HFFc6 (cell line): ENCODE measurements at regions not wholly inside any gene's neighbourhood (a gene's known extent, or its start where the extent isn't known, plus 50 kb on each side); places are given as distances from the start of the nearest gene placed in this dataset. TPM values are rescaled to one million over a fixed set of nuclear protein-coding genes. Genes with fewer than 3 reads are reported as not detected.
"Not testable (repeated sequence)": the region's sequence is repeated elsewhere in the genome, so short reads cannot be mapped to it uniquely, and the experiment has no call there.

Source experiments
- DNase-seq: peaks from one replicate; pipeline ENCODE4 v3.0.0-alpha.2; 2018
- H3K27ac Mint-ChIP-seq: 2 replicates; pipeline ENCODE4 v1.8.0; 2020; ENCODE audit warnings: mild to moderate bottlenecking, mixed read lengths
- H3K27me3 Mint-ChIP-seq: 2 replicates; pipeline ENCODE4 v1.8.0; 2021; ENCODE audit warnings: mild to moderate bottlenecking, moderate library complexity, mixed read lengths; ENCODE audit not compliant: insufficient read depth
- H3K36me3 Mint-ChIP-seq: 2 replicates; pipeline ENCODE4 v1.8.0; 2021; ENCODE audit warnings: low read depth, mixed read lengths
- H3K4me1 Mint-ChIP-seq: 2 replicates; pipeline ENCODE4 v1.8.0; 2020; ENCODE audit warnings: low read depth, mixed read lengths
- H3K4me3 Mint-ChIP-seq: 2 replicates; pipeline ENCODE4 v1.8.0; 2020; ENCODE audit warnings: mild to moderate bottlenecking, moderate library complexity, mixed read lengths
- H3K9me3 Mint-ChIP-seq: 2 replicates; pipeline ENCODE4 v1.8.0; 2020; ENCODE audit warnings: mild to moderate bottlenecking, mixed read lengths
- CTCF ChIP-seq: fragments of 200-600 bp; sonication (generic); IDR thresholded peaks from 2 replicates; pipeline ENCODE4 v1.5.0; 2021; ENCODE audit warnings: antibody characterized with exemption, mild to moderate bottlenecking
- microRNA-seq: library from miRNA; unstranded; fragments of <30 nt; microRNA quantifications from one replicate; pipeline ENCODE4, GENCODE V29; 2019

GRCh38 chr3:151537726-151538125, 76.9 kb upstream of the IGSF10 start:
- Mint-ChIP-seq H3K9me3 (no peaks in the 10 kb centered on the region), H3K36me3 (no peaks in the 10 kb centered on the region), H3K4me1 (peaks cover 5% of the 10 kb centered on the region; the same call in 1 of the 2 replicates), H3K4me3 (no peak overlapping the region), H3K27me3 (no peaks in the 10 kb centered on the region), H3K27ac (no peak overlapping the region)
- no peak for TF ChIP-seq CTCF
- no peak for DNase-seq

GRCh38 chr3:151526757-151527156, 65.9 kb upstream of the IGSF10 start:
- no peak for TF ChIP-seq CTCF
- Mint-ChIP-seq H3K27me3 (peaks cover 11% of the 10 kb centered on the region), H3K4me3 (no peak overlapping the region), H3K27ac (no peak overlapping the region), H3K36me3 (no peaks in the 10 kb centered on the region), H3K9me3 (no peaks in the 10 kb centered on the region), H3K4me1 (no peaks in the 10 kb centered on the region)
- no peak for DNase-seq

- no peaks in the 10 kb centered on the region for H3K4me1 Mint-ChIP-seq
- no peaks in the 10 kb centered on the region for H3K36me3 Mint-ChIP-seq
- peaks cover 4% of the 10 kb centered on the region; the same call in 1 of the 2 replicates for H3K9me3 Mint-ChIP-seq
- no peak for TF ChIP-seq CTCF
- no peak overlapping the region for H3K27ac Mint-ChIP-seq
- no peak overlapping the region for H3K4me3 Mint-ChIP-seq
- peaks cover 5% of the 10 kb centered on the region; the same call in 1 of the 2 replicates for H3K27me3 Mint-ChIP-seq
- DNase-seq, result no peak
Measured at GRCh38 chr3:151520105-151520504, 59.2 kb upstream of the IGSF10 start.

- not testable (repeated sequence) for H3K27me3 Mint-ChIP-seq, H3K36me3 Mint-ChIP-seq, H3K4me3 Mint-ChIP-seq, H3K4me1 Mint-ChIP-seq, H3K9me3 Mint-ChIP-seq, DNase-seq, H3K27ac Mint-ChIP-seq
Measured at GRCh38 chr3:151511433-151511832, 50.6 kb upstream of the IGSF10 start.

Small RNA genes lying in the stretch of these regions (microRNA-seq; reads per million reads assigned to microRNA genes)
- gene MIR5186, result not detected
